K562 (cell line): ENCODE measurements at regions not wholly inside any gene's neighbourhood (a gene's known extent, or its start where the extent isn't known, plus 50 kb on each side); places are given as distances from the start of the nearest gene placed in this dataset.

Experiments used
- ATAC-seq: fragments of 200-7000 bp; cut with Tn5 transposase; 3 replicates; pipeline ENCODE4 v1.9.1; 2020; ENCODE audit warnings: moderate library complexity
- BruUV-seq: library from RNA; stranded (reverse); fragments of 400-500 nt; replicated peaks from 2 replicates; lab custom pipeline; 2021; lab: Mats Ljungman, UMichigan
- CTCF ChIA-PET: fragments of 300-600 bp; formaldehyde crosslinking; extraction: SDS; loops from one replicate; lab custom pipeline; 2021; ENCODE audit warnings: low intra/inter-chr PET ratio; lab: Yijun Ruan, JAX
- POLR2A ChIA-PET: fragments of 300-600, 350-650 bp; sonication (Branson Sonifier 250); formaldehyde crosslinking; extraction: SDS; loops from one replicate; lab custom pipeline; 2021; ENCODE audit warnings: antibody characterized with exemption, inconsistent platforms; lab: Yijun Ruan, JAX
- DNase-seq, 4 experiments: peaks; one replicate each; pipeline versions ENCODE4 v3.0.0 to v3.0.0-alpha.2; 2011 to 2018; ENCODE audit warnings: low spot score in 3 of 4, mixed read lengths in 3 of 4; ENCODE audit errors: extremely low read depth in 1 of 4
- FAIRE-seq: peaks from 2 replicates; lab custom pipeline; 2011; peaks lifted over from hg19 to GRCh38; lab: Jason Lieb, UNC
- H2AFZ ChIP-seq: 2 replicates; pipeline ENCODE4 v1.6.0; 2011; ENCODE audit warnings: low read depth, low read length, control low read depth, inconsistent platforms
- H3K27ac ChIP-seq: fragments of 200-600 bp; 3 replicates; pipeline ENCODE4 v1.8.0; 2011; ENCODE audit warnings: low read depth, mild to moderate bottlenecking, control low read depth, inconsistent platforms, low read length, moderate library complexity, mixed read lengths; ENCODE audit errors: extremely low read depth
- H3K27me3 ChIP-seq, 2 experiments: fragments of 300-600 bp in 1 of 2; 2 replicates in 1 of 2; 3 replicates in 1 of 2; pipeline versions ENCODE4 v1.6.0 to v1.8.0; 2011; ENCODE audit warnings: inconsistent platforms in 2 of 2, low read length in 2 of 2, mild to moderate bottlenecking in 1 of 2, mixed read lengths in 1 of 2, moderate library complexity in 1 of 2; ENCODE audit not compliant: control insufficient read depth in 2 of 2, insufficient read depth in 2 of 2
- H3K36me3 ChIP-seq: fragments of 300-600 bp; 3 replicates; pipeline ENCODE4 v1.8.0; 2011; ENCODE audit warnings: mild to moderate bottlenecking, low read length, inconsistent platforms; ENCODE audit not compliant: control insufficient read depth, insufficient read depth
- H3K4me1 ChIP-seq, 2 experiments: fragments of 200-600 bp in 1 of 2; replicated peaks in 1 of 2; 2 replicates in 1 of 2; 3 replicates in 1 of 2; pipeline versions ENCODE4 v1.5.1 to v1.8.0; 2011; ENCODE audit warnings: inconsistent platforms in 2 of 2, low read length in 2 of 2, mild to moderate bottlenecking in 1 of 2, mixed read lengths in 1 of 2, moderate library complexity in 1 of 2; ENCODE audit not compliant: control insufficient read depth in 2 of 2, insufficient read depth in 2 of 2
- H3K4me2 ChIP-seq: 2 replicates; pipeline ENCODE4 v1.6.1; 2011; ENCODE audit warnings: low read length, control low read depth, inconsistent platforms, mixed read lengths; ENCODE audit not compliant: insufficient read depth
- H3K4me3 ChIP-seq: fragments of 200-600 bp; sonication (generic), shearing (Covaris generic); 2 replicates; pipeline ENCODE4 v1.5.1; 2016; ENCODE audit warnings: control low read depth, inconsistent platforms
- H3K79me2 ChIP-seq: fragments of 200-600 bp; 3 replicates; pipeline ENCODE4 v1.8.0; 2011; ENCODE audit warnings: low read length, inconsistent platforms; ENCODE audit not compliant: control insufficient read depth, insufficient read depth
- H3K9ac ChIP-seq, 2 experiments: 2 replicates each; pipeline versions ENCODE4 v1.6.0 to v1.6.1; 2011; ENCODE audit warnings: low read depth in 2 of 2, low read length in 2 of 2, control low read depth in 1 of 2, inconsistent platforms in 1 of 2, mild to moderate bottlenecking in 1 of 2, mixed read lengths in 1 of 2; ENCODE audit not compliant: insufficient read depth in 1 of 2
- H3K9me1 ChIP-seq: one replicate; pipeline ENCODE4 v1.6.0; 2011; ENCODE audit warnings: inconsistent platforms, mild to moderate bottlenecking, low read length, moderate library complexity; ENCODE audit not compliant: control insufficient read depth, insufficient read depth
- H3K9me3 ChIP-seq: replicated peaks from 2 replicates; pipeline ENCODE4 v1.5.1; 2011; ENCODE audit warnings: low read depth, low read length, inconsistent platforms; ENCODE audit not compliant: control insufficient read depth, insufficient read depth
- H4K20me1 ChIP-seq: replicated peaks from 2 replicates; pipeline ENCODE4 v1.6.1; 2011; ENCODE audit warnings: low read length, inconsistent platforms, mixed read lengths; ENCODE audit not compliant: control insufficient read depth, insufficient read depth
- EGR1 ChIP-seq: fragments of 450-650 bp; conservative IDR thresholded peaks from 2 replicates; pipeline ENCODE4 v1.6.1; 2017; ENCODE audit warnings: mild to moderate bottlenecking
- HLTF ChIP-seq: fragments of 450-650 bp; IDR thresholded peaks from 2 replicates; pipeline ENCODE4 v1.6.1; 2016
- POLR3G ChIP-seq: IDR thresholded peaks from 2 replicates; pipeline ENCODE4 v1.6.1; 2011; ENCODE audit not compliant: insufficient read length, insufficient replicate concordance; ENCODE audit errors: extremely low read depth
- SMAD4 ChIP-seq: fragments of 250-450 bp; sonication (Bioruptor Pico); conservative IDR thresholded peaks from 2 replicates; pipeline ENCODE4 v1.8.0; 2021; ENCODE audit warnings: inconsistent platforms, mild to moderate bottlenecking, moderate library complexity
- SOX6 ChIP-seq: fragments of 450-650 bp; IDR thresholded peaks from 2 replicates; pipeline ENCODE4 v1.6.1; 2014; ENCODE audit warnings: mild to moderate bottlenecking
- TOE1 ChIP-seq, 2 experiments: fragments of 450-650 bp in 1 of 2; sonication (generic) in 1 of 2; formaldehyde crosslinking in 1 of 2; IDR thresholded peaks; 2 replicates each; pipeline versions ENCODE4 v1.7.1 to v1.8.0; 2016 to 2022; ENCODE audit warnings: borderline replicate concordance in 2 of 2, mild to moderate bottlenecking in 2 of 2, antibody characterized with exemption in 1 of 2, inconsistent platforms in 1 of 2, low read depth in 1 of 2, missing genetic modification reagents in 1 of 2, moderate library complexity in 1 of 2
- WGBS: fragments of 100-300 bp; shearing (Covaris generic); methylation state at CpG from one replicate; pipeline ENCODE4 v1.1.6; 2016; ENCODE audit warnings: low coverage, mixed read lengths; ENCODE audit not compliant: insufficient coverage; ENCODE audit errors: missing lambda C conversion rate; 5-methylcytosine and 5-hydroxymethylcytosine counted together
- in situ Hi-C: fragments of 300-500 bp; cut with MboI; formaldehyde crosslinking; loops from 4 replicates; pipeline ENCODE4 v1.15.0; 2018; ENCODE audit warnings: inconsistent platforms, mixed read lengths
- intact Hi-C: fragments of 100-400 bp; cut with micrococcal nuclease; formaldehyde crosslinking; loops from 2 replicates; pipeline ENCODE4 v1.14.2; 2022
- TF ChIP-seq, protein P1 (sequence below): IDR thresholded peaks from 2 replicates; pipeline ENCODE4 v1.6.1; 2014; ENCODE audit warnings: antibody characterized with exemption
- TF ChIP-seq, protein P2 (sequence below): fragments of 450-650 bp; IDR thresholded peaks from 2 replicates; pipeline ENCODE4 v1.6.1; 2017; ENCODE audit warnings: antibody characterized with exemption

DNA sequence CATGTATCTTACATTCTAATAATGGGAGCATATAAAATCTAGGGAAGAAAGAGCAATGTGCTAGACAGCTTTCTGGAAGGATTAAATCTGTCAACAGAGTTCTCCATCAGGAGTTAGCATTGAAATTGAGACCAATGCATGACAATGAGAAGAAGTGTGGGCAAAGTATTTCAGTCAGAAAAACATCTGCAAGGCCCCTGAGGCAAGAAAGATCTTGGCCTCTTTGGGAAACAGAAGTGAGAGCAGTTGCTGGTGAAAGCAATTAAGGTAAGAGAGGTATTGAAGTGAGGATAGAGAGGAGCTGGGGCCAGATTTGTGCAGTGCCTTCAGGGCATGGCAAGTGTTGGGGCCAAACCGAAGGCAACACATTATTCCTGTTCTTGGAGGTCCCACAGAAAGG lies 999.1 kb downstream of the STPG2 start:
- no peaks in the 10 kb centered on the region for H3K79me2 ChIP-seq
- ChIA-PET CTCF (no interaction called here), POLR2A (no interaction called here)
- intact Hi-C loops: no loop called here
- no peak overlapping the region for H3K27ac ChIP-seq
- ATAC-seq (no peak), FAIRE-seq (no peak), DNase-seq (no peak)
- H3K27me3 ChIP-seq: no peaks in the 10 kb centered on the region
- H3K36me3 ChIP-seq: no peaks in the 10 kb centered on the region
- H3K4me1 ChIP-seq: no peaks in the 10 kb centered on the region
- no TSS peak for BruUV-seq
- 0% methylated on average over 1 of the region's 1 CpG for WGBS
- in situ Hi-C loops: no loop called here
- no peaks in the 10 kb centered on the region for H3K9me3 ChIP-seq
- no peaks in the 10 kb centered on the region for H3K9me1 ChIP-seq
- no peak overlapping the region for H3K4me3 ChIP-seq
- no peak overlapping the region for H2AFZ ChIP-seq
- TF ChIP-seq HLTF (no peak), POLR3G (no peak), TOE1 (IDR thresholded peaks at IDR 0.05; ENCODE audit: borderline replicate concordance) (no peak), TOE1 (CRISPR knock-in tag; IDR thresholded peaks at IDR 0.05; ENCODE audit: borderline replicate concordance, low read depth) (no peak), EGR1 (no peak), SMAD4 (CRISPR knock-in tag) (no peak), SOX6 (no peak)
- TF ChIP-seq, protein P1, sequence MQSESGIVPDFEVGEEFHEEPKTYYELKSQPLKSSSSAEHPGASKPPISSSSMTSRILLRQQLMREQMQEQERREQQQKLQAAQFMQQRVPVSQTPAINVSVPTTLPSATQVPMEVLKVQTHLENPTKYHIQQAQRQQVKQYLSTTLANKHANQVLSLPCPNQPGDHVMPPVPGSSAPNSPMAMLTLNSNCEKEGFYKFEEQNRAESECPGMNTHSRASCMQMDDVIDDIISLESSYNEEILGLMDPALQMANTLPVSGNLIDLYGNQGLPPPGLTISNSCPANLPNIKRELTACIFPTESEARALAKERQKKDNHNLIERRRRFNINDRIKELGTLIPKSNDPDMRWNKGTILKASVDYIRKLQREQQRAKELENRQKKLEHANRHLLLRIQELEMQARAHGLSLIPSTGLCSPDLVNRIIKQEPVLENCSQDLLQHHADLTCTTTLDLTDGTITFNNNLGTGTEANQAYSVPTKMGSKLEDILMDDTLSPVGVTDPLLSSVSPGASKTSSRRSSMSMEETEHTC: no peak
- TF ChIP-seq, protein P2, sequence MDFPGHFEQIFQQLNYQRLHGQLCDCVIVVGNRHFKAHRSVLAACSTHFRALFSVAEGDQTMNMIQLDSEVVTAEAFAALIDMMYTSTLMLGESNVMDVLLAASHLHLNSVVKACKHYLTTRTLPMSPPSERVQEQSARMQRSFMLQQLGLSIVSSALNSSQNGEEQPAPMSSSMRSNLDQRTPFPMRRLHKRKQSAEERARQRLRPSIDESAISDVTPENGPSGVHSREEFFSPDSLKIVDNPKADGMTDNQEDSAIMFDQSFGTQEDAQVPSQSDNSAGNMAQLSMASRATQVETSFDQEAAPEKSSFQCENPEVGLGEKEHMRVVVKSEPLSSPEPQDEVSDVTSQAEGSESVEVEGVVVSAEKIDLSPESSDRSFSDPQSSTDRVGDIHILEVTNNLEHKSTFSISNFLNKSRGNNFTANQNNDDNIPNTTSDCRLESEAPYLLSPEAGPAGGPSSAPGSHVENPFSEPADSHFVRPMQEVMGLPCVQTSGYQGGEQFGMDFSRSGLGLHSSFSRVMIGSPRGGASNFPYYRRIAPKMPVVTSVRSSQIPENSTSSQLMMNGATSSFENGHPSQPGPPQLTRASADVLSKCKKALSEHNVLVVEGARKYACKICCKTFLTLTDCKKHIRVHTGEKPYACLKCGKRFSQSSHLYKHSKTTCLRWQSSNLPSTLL: no peak
- H4K20me1 ChIP-seq: no peaks in the 10 kb centered on the region
- no peak overlapping the region for H3K4me2 ChIP-seq
- H3K9ac ChIP-seq: no peak overlapping the region
